IMR-90 (cell line): ENCODE measurements at regions not wholly inside any gene's neighbourhood (a gene's known extent, or its start where the extent isn't known, plus 50 kb on each side); places are given as distances from the start of the nearest gene placed in this dataset.

ENCODE experiments used
- ATAC-seq: fragments of 200-7000 bp; cut with Tn5 transposase; 2 replicates; pipeline ENCODE4 v1.9.1; 2020; ENCODE audit warnings: low read depth, mild to moderate bottlenecking, moderate library complexity
- BruUV-seq: library from RNA; stranded (reverse); fragments of 400-500 nt; replicated peaks from 2 replicates; lab custom pipeline; 2021; lab: Mats Ljungman, UMichigan
- CTCF ChIA-PET: fragments of 300-600 bp; formaldehyde crosslinking; extraction: SDS; loops from one replicate; lab custom pipeline; 2021; ENCODE audit warnings: antibody characterized with exemption; lab: Yijun Ruan, JAX
- POLR2A ChIA-PET: fragments of 300-600 bp; sonication (Branson Sonifier 250); formaldehyde crosslinking; loops from one replicate; lab custom pipeline; 2022; ENCODE audit warnings: antibody characterized with exemption; ENCODE audit not compliant: unreplicated experiment; lab: Charles Lee
- DNase-seq: peaks from one replicate; pipeline ENCODE4 v3.0.0; 2013
- H2AFZ ChIP-seq: replicated peaks from 2 replicates; pipeline ENCODE3; 2013; ENCODE audit warnings: low read length, mild to moderate bottlenecking; ENCODE audit not compliant: poor library complexity
- H2AK5ac ChIP-seq: 2 replicates; pipeline ENCODE4 v1.6.1; 2013; ENCODE audit warnings: low read depth, low read length, inconsistent platforms
- H2AK9ac ChIP-seq: replicated peaks from 2 replicates; pipeline ENCODE3; 2013; ENCODE audit warnings: mild to moderate bottlenecking, low read depth, low read length, moderate library complexity; ENCODE audit not compliant: poor library complexity
- H2BK120ac ChIP-seq: 2 replicates; pipeline ENCODE4 v1.6.1; 2013; ENCODE audit warnings: low read depth, low read length, inconsistent platforms
- H2BK15ac ChIP-seq: 3 replicates; pipeline ENCODE4 v1.6.1; 2013; ENCODE audit warnings: low read depth, low read length, inconsistent platforms
- H2BK20ac ChIP-seq: 2 replicates; pipeline ENCODE4 v1.6.1; 2013; ENCODE audit warnings: low read depth, mild to moderate bottlenecking, inconsistent platforms, low read length, moderate library complexity
- H2BK5ac ChIP-seq: 2 replicates; pipeline ENCODE4 v1.6.1; 2013; ENCODE audit warnings: mild to moderate bottlenecking, low read depth, low read length, inconsistent platforms; ENCODE audit not compliant: poor library complexity, severe bottlenecking
- H3K14ac ChIP-seq: replicated peaks from 2 replicates; pipeline ENCODE4 v1.6.1; 2013; ENCODE audit warnings: low read depth, low read length, inconsistent platforms
- H3K18ac ChIP-seq: 2 replicates; pipeline ENCODE4 v1.6.1; 2013; ENCODE audit warnings: low read depth, low read length, control low read depth
- H3K23ac ChIP-seq: 2 replicates; pipeline ENCODE4 v1.6.1; 2013; ENCODE audit warnings: low read depth, low read length, inconsistent platforms
- H3K27ac ChIP-seq: 2 replicates; pipeline ENCODE4 v1.5.1; 2013; ENCODE audit warnings: mild to moderate bottlenecking, control low read depth, low read length; ENCODE audit not compliant: insufficient read depth
- H3K27me3 ChIP-seq: 2 replicates; pipeline ENCODE4 v1.6.1; 2013; ENCODE audit warnings: low read length; ENCODE audit not compliant: control insufficient read depth, insufficient read depth
- H3K36me3 ChIP-seq: 2 replicates; pipeline ENCODE4 v1.6.1; 2013; ENCODE audit warnings: low read length, mixed read lengths; ENCODE audit not compliant: control insufficient read depth, insufficient read depth
- H3K4ac ChIP-seq: 2 replicates; pipeline ENCODE4 v1.6.1; 2013; ENCODE audit warnings: low read depth, low read length, inconsistent platforms
- H3K4me1 ChIP-seq: 2 replicates; pipeline ENCODE4 v1.6.1; 2013; ENCODE audit warnings: low read length, mixed read lengths; ENCODE audit not compliant: control insufficient read depth, insufficient read depth
- H3K4me2 ChIP-seq: 2 replicates; pipeline ENCODE4 v1.6.1; 2013; ENCODE audit warnings: low read depth, mild to moderate bottlenecking, control low read depth, low read length, moderate library complexity
- H3K4me3 ChIP-seq: 2 replicates; pipeline ENCODE4 v1.5.1; 2013; ENCODE audit warnings: low read depth, mild to moderate bottlenecking, control low read depth, low read length, moderate library complexity; ENCODE audit not compliant: insufficient read depth
- H3K56ac ChIP-seq: 2 replicates; pipeline ENCODE4 v1.6.1; 2013; ENCODE audit warnings: low read length, inconsistent platforms; ENCODE audit not compliant: insufficient read depth; ENCODE audit errors: extremely low read depth
- H3K79me1 ChIP-seq, 2 experiments: 2 replicates each; pipeline ENCODE4 v1.6.1; 2013; ENCODE audit warnings: low read length in 2 of 2, inconsistent platforms in 1 of 2, low read depth in 1 of 2
- H3K9ac ChIP-seq: 2 replicates; pipeline ENCODE4 v1.6.1; 2013; ENCODE audit warnings: low read depth, low read length, control low read depth
- H3K9me1 ChIP-seq: 2 replicates; pipeline ENCODE4 v1.6.1; 2013; ENCODE audit warnings: low read length, inconsistent platforms; ENCODE audit not compliant: insufficient read depth
- H3K9me3 ChIP-seq: 2 replicates; pipeline ENCODE4 v1.6.1; 2013; ENCODE audit warnings: low read length; ENCODE audit not compliant: control insufficient read depth, insufficient read depth
- H4K20me1 ChIP-seq: 2 replicates; pipeline ENCODE4 v1.6.1; 2013; ENCODE audit warnings: low read length, inconsistent platforms; ENCODE audit not compliant: insufficient read depth
- H4K5ac ChIP-seq: 2 replicates; pipeline ENCODE4 v1.6.1; 2013; ENCODE audit warnings: mild to moderate bottlenecking, low read depth, low read length, control low read depth
- H4K8ac ChIP-seq, 2 experiments: 2 replicates each; pipeline ENCODE4 v1.6.1; 2013; ENCODE audit warnings: low read depth in 2 of 2, low read length in 2 of 2, control low read depth in 1 of 2, inconsistent platforms in 1 of 2
- H4K91ac ChIP-seq: 2 replicates; pipeline ENCODE4 v1.6.1; 2013; ENCODE audit warnings: low read depth, low read length, inconsistent platforms; ENCODE audit not compliant: insufficient read depth
- CHD1 ChIP-seq: IDR thresholded peaks from 2 replicates; pipeline ENCODE4 v1.6.1; 2012; ENCODE audit warnings: low read depth, low read length, improper control_type of control experiment
- CTCF ChIP-seq: conservative IDR thresholded peaks from 2 replicates; pipeline ENCODE4 v1.5.1; 2012; ENCODE audit warnings: mild to moderate bottlenecking, low read depth, low read length, improper control_type of control experiment
- MAFK ChIP-seq: IDR thresholded peaks from 2 replicates; pipeline ENCODE4 v1.6.1; 2012; ENCODE audit warnings: low read depth, low read length, improper control_type of control experiment
- USF2 ChIP-seq: fragments of 150-350 bp; IDR thresholded peaks from 2 replicates; pipeline ENCODE4 v1.6.1; 2017; ENCODE audit warnings: mild to moderate bottlenecking, antibody characterized with exemption, low read length, low read depth
- WGBS, 2 experiments: methylation state at CpG; one replicate each; pipeline versions ENCODE4 v1.1.5 to v1.1.7; 2013; ENCODE audit warnings: missing lambda C conversion rate in 2 of 2; ENCODE audit not compliant: insufficient read length in 1 of 2; ENCODE audit errors: extremely low coverage in 2 of 2; 5-methylcytosine and 5-hydroxymethylcytosine counted together
- dilution Hi-C: fragments of 300-500 bp; cut with HindIII; formaldehyde crosslinking; loops from one replicate; pipeline ENCODE4 v1.14.3; 2018; ENCODE audit warnings: low sequenced_read_pairs; ENCODE audit not compliant: unreplicated experiment
- in situ Hi-C: fragments of 300-500 bp; cut with MboI; formaldehyde crosslinking; loops from 3 replicates; pipeline ENCODE4 v1.14.3; 2019; ENCODE audit warnings: low sequenced_read_pairs, inconsistent platforms, mixed read lengths
- intact Hi-C: fragments of 100-400 bp; cut with micrococcal nuclease; formaldehyde crosslinking; loops from 2 replicates; pipeline ENCODE4 v1.10.0; 2022

GRCh38 chr5:29672678-29673077 is 1520.8 kb upstream of the CDH6 start:
- WGBS, 2 experiments: no CpG with 5 or more reads among the region's 3 CpGs
- Histone ChIP-seq H3K9me1 (no peaks in the 10 kb centered on the region), H2BK20ac (no peak overlapping the region), H3K27ac (no peak overlapping the region), H3K4ac (no peak overlapping the region), H3K18ac (no peak overlapping the region), H2AFZ (no peak overlapping the region), H3K79me1 (no peaks in the 10 kb centered on the region), H3K9ac (no peak overlapping the region), H2BK5ac (no peak overlapping the region), H2AK9ac (no peak overlapping the region), H3K4me1 (no peaks in the 10 kb centered on the region), H3K27me3 (no peaks in the 10 kb centered on the region), H3K56ac (no peak overlapping the region), H2BK15ac (no peak overlapping the region), H3K23ac (no peak overlapping the region), H4K20me1 (no peaks in the 10 kb centered on the region), H4K8ac (no peak overlapping the region), H2BK120ac (no peak overlapping the region), H4K91ac (no peak overlapping the region), H3K36me3 (no peaks in the 10 kb centered on the region), H3K4me3 (no peak overlapping the region), H3K4me2 (no peak overlapping the region), H3K9me3 (peaks cover 2% of the 10 kb centered on the region; the same call in 1 of the 2 replicates), H4K5ac (no peak overlapping the region), H2AK5ac (no peak overlapping the region), H3K14ac (no peak overlapping the region)
- ATAC-seq (no peak), DNase-seq (no peak)
- POLR2A ChIA-PET: no interaction called here
- intact Hi-C loops (no loop called here), in situ Hi-C loops (no loop called here), dilution Hi-C loops (no loop called here)
- CTCF ChIA-PET: no interaction called here
- TF ChIP-seq CTCF (no peak), MAFK (no peak), USF2 (no peak), CHD1 (no peak)
- BruUV-seq: no TSS peak
